SIG-M5 (cell line): ENCODE measurements at regions not wholly inside any gene's neighbourhood (a gene's known extent, or its start where the extent isn't known, plus 50 kb on each side); places are given as distances from the start of the nearest gene placed in this dataset.
A peak's percentile ranks its signal among the peaks of the same experiment; 100 is the strongest.
"Not testable (repeated sequence)": the region's sequence is repeated elsewhere in the genome, so short reads cannot be mapped to it uniquely, and the experiment has no call there.

Source experiments
- DNase-seq: peaks from one replicate; lab custom pipeline; 2025; lab: John Stamatoyannopoulos, UW

GRCh38 chr17:56690441-56691291 lies 97.2 kb downstream of the NOG start:
- DNase-seq = no peak

DNA sequence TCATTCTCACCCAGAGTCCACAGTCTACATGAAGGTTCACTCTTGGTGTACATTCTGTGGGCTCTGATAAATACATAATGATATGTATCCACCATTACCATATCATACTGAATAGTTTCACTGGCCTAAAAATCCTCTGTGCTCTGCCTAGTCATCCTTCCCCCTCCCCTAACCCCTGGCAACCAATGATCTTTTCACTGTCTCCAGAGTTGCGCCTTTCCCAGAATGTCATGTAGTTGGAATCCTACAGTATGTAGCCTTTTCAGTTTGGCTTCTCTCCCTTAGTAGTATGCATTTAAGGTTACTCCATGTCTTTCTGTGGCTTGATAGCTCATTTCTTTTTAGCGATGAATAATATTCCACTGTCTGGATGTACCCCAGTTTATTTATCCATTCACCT lies 101.3 kb downstream of the NOG start:
- DNase-seq = no peak

DNA sequence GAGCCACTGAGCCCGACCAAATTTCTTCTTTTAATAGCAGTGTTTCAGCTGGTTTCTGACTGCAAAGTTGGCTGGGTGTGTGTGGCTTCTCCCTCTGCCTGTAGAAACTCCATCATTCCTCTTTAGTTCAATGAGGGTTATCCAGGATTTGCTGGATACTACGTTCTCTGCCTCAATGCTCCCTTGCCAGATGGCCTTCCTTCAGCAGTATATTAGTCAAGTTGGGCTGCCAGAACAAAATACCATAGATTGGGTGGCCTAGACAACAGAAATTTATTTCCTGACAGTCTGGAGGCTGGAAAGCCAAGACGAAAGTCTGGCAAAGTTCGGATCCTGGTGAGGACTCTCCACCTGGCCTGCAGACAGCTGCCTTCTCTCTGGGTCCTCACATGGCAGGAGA lies 103.7 kb downstream of the NOG start:
- DNase-seq = no peak

DNA sequence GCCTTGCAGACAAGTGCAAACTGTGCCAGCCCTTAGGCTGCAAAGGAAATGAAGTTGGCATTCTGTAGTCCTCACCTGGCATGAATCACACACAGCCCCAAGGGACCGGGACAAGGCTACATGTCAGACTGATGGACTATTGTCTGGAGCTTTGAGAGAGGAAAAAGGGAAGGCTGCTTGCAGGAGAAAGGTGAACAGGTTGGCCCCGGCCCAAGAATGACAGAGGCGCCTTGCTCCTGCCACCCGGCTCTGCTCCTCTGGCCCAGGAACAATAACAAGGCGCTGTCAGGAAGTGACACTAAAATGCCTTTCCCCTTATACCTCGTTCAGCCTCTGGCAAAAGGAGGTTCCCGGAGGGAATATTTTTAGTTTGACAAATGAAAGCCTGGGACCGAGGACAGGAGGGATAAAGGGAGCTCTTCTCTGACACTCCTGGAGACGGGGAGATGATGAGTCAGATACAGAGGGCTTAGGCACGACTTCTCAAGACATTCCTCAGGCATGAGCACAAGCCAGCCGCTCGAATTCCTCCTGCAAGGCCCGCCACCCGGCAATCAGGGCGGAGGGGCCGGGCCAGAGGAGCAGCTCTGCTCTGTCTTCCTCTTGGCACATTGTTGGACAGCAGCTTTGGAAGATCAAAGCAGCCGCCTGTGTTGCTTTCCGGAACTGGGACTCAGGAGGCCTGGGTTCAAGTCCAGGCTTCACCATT lies 105.8 kb downstream of the NOG start:
- DNase-seq = no peak

DNA sequence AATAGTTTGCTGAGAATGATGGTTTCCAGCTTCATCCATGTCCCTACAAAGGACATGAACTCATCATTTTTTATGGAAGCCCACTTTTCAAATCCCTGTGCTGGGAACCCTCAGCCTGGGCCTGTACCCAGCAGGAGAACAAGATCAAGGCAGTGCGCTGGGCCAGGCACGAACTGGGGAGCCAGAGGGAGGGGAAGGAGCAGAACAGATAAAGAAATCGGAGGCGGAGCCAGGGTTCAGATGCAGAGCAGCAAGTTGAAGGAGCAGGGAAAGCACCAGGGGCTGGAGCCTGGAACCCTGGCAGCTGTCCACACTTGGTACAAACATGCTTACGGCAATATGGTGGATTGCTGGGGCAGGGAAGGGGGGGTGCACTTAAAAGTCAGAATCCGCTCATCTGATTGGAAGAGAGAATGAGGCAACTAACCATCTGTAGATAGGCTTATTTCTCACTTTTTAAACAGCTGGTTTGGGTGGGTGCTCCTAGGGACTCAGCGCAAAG lies 107.5 kb downstream of the NOG start:
- no peak for DNase-seq

GRCh38 chr17:56707312-56708219 lies 114.1 kb downstream of the NOG start:
- no peak for DNase-seq

DNA sequence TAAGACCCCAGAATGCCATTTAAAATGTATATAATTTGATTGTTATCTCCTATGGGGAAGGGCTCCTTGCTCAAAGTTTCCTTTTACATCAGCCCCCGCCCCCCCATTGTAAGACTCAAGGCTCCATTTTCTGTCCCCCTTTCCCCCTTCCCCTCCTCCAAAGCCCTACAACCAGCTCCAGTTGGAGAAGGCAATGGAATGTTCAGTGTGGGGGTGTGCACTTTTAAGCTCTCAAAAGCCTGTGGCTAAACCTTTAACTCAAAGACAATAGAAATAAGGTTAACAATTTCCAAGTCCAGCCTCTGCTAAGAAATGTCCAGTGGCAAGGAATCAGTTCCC lies 114.7 kb downstream of the NOG start:
- DNase-seq = no peak

GRCh38 chr17:56708670-56709410 lies 115.3 kb downstream of the NOG start:
- DNase-seq = no peak

DNA sequence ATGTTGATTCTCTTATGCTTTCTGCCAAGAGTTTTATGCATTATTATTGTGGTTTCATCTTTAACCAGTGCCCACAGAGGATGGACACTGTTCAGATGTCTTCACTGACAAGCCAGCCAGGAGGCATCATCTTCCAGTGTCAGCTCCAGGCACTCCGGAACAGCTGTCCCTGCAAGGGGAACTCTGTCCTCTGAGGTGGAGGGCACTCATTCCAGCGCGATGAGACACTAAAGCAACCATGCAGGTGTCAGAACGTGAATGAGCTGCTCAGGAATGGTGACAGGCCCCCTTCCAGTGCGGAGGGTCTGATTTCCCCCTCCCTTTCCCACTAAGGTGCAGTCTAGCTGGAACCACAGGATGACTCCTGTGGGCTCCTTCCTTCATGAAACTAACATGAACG lies 117.5 kb downstream of the NOG start:
- no peak for DNase-seq

DNA sequence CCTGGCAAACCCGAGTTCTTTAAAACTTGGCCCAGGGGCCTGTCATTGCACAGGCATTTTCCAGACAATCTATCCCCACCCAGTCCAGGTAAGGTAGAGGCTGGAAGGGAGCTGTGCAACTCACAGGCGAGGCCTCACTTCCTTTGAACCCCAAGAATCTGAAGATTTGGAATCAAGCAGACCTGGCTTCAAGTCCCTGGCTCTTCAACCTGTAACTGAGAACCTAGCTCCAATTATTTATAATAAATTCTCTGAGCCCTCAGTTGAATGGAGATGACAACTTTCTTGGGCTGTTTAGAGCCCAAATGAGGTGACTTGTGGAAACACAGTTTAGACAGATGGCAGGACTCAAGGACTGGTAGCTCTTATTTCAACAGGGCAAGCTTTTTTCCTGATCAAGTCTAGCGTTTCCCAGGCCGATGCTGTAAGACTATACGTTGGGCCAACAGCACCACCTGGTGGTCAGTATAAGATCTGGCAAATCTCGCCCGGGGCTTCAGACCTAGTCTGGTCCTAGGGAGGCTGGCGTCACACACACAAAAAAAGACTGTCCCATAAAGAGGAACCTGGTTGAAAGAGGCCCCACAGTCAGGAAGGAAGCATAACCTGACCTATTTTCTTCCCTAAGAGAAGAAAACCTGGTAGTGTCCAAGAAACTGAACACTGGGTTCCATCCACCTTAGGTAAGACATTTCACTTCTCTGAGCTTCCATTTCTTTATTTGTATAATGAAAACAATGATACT lies 117.9 kb downstream of the C17orf67 start:
- DNase-seq = peak; percentile 74

DNA sequence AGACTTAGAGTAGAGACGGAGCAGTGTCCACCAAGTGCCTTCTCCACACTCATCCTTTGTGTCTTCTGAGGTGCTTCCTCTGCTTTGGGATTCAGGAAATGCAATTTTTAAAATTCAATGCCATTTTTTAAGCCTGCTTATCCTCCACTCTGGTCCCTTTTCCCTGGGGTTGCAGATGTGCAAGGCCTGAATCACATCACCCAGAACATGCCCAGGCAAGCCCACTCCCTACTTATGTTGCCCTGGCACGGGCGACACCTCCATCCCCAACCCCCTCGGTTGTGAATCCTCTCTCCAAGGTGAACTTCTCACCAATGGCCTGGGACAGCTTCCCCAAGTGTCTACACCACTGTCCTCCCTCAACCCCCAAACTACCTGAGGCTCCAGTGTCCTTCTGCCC lies 116.2 kb downstream of the C17orf67 start:
- DNase-seq = no peak

- no peak for DNase-seq
Observed at GRCh38 chr17:56718515-56718914, 115.2 kb downstream of the C17orf67 start.

DNA sequence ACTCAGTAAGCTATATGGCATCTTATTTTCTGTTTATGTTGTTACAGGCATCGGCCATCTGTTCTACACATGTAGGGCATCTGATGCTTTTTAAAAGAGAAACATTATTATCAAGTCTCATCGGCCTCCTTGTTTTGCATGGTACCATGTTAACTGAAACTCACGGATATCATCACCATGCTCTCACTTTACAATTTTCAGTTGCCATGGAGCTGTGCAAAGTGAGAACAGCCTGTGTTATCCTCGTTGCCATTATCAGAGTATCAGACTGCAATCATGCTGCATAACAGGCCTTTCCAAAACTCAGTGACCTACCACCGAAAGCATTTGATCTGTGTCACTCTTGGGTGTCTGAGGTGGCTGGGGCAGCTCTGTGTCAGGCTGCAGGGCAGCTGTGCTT lies 110.3 kb downstream of the C17orf67 start:
- DNase-seq = no peak

DNA sequence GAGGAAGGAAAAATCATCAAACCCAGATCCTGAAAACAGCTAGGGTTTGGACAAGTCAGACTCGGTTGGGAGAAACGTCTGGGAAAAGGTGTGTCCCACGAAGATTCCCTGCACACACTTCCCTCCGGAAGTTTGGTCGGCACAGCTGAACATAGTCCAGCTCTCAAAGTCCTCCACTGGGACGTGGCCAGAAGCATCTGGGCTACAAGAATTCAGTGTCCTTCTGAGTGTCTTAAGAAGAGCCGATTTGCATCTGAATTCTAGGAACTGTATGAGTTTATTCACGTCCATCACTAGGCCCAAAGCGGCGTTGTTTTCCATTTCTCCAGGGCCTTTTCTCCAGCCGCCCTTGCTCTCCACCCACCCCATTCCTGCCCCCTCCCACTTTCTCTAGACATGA lies 109.1 kb downstream of the C17orf67 start:
- DNase-seq = no peak

GRCh38 chr17:56725144-56725543 lies 108.6 kb downstream of the C17orf67 start:
- DNase-seq = no peak

DNA sequence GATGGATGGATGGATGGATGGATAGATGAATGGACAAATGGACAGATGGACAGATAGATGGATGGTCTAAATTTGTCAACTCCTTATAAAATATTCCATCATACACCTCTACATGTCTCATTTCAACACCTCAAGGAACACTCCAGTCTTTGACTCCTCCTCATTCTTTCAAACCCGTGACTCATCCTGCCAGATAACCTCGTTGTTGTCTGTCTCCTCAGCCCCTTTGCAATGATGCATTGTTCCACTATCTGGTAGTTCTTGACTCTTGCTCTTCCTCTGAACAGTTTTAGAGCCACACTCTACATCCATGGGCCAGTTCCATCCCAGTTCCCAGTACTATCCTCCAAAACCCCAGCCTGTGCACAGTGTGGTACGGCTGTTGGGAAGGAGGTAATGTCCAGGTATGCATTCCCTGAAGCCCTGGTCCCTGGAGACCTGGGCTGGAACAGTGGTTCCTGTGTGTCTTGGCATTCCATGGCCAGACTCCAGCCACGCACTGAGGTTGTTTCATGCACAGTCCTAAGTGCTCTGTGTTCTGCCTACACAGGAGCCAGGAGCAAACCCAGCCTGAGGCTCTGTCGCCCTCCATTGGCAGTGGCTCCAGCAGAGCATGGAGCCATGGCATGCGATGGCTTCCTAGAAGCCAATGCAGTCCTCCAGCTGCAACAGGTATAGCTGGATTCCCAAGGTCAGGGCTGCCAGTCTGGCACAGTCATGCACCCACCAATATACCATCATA lies 105.7 kb downstream of the C17orf67 start:
- DNase-seq = no peak

GRCh38 chr17:56731096-56731495 lies 102.6 kb downstream of the C17orf67 start:
- not testable (repeated sequence) for DNase-seq

DNA sequence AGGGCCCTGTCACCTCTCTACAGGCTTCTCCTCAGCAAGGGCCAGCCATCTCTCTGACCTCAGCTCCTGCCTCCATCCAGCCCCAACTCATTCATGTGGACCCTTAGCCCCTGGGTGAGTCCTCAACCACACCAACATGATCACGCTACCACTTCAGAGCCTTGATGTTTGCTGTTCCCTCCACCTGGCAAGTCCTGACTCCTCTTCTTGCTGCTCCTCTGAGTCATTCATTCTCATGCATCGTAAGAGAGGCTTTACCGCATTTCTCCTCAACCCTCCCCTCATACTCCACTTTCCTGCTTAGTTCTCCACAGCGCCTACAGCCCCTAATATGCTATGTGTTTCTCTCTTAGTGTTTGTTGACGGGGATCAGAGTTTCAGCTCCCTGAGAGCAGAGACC lies 99.9 kb downstream of the C17orf67 start:
- no peak for DNase-seq

- DNase-seq = no peak
Observed at GRCh38 chr17:56735842-56736241, 97.9 kb downstream of the C17orf67 start.
